GM19043 (cell line): ENCODE measurements at regions not wholly inside any gene's neighbourhood (a gene's known extent, or its start where the extent isn't known, plus 50 kb on each side); places are given as distances from the start of the nearest gene placed in this dataset.
"Not testable (repeated sequence)": the region's sequence is repeated elsewhere in the genome, so short reads cannot be mapped to it uniquely, and the experiment has no call there.

Source experiments
- ATAC-seq: cut with Tn5 transposase; IDR thresholded peaks from one replicate; pipeline ENCODE4 v1.9.1; 2021; ENCODE audit warnings: low read depth; ENCODE audit not compliant: unreplicated experiment

GRCh38 chr10:6707352-6707751 is 127.3 kb upstream of the PRKCQ start:
- no peak for ATAC-seq

GRCh38 chr10:6706725-6707124 is 126.6 kb upstream of the PRKCQ start:
- no peak for ATAC-seq

GRCh38 chr10:6704896-6705295 is 124.8 kb upstream of the PRKCQ start:
- ATAC-seq = no peak

GRCh38 chr10:6702833-6703232 is 122.8 kb upstream of the PRKCQ start:
- ATAC-seq = not testable (repeated sequence)

GRCh38 chr10:6702030-6702429 is 122.0 kb upstream of the PRKCQ start:
- no peak for ATAC-seq

- ATAC-seq = no peak
These were observed 121.2 kb upstream of the PRKCQ start for GRCh38 chr10:6701289-6701688.

GRCh38 chr10:6700066-6700465 is 120.0 kb upstream of the PRKCQ start:
- no peak for ATAC-seq

- no peak for ATAC-seq
These were observed 119.3 kb upstream of the PRKCQ start for GRCh38 chr10:6699336-6699735.

GRCh38 chr10:6695519-6695918 is 115.4 kb upstream of the PRKCQ start:
- ATAC-seq = no peak

GRCh38 chr10:6694447-6695140 is 114.5 kb upstream of the PRKCQ start:
- ATAC-seq = no peak

- ATAC-seq = no peak
These were observed 112.8 kb upstream of the PRKCQ start for GRCh38 chr10:6692856-6693255.

GRCh38 chr10:6692103-6692502 is 112.0 kb upstream of the PRKCQ start:
- no peak for ATAC-seq

- no peak for ATAC-seq
These were observed 109.0 kb upstream of the PRKCQ start for GRCh38 chr10:6689036-6689435.

- ATAC-seq = no peak
These were observed 100.7 kb upstream of the PRKCQ start for GRCh38 chr10:6680735-6681134.

GRCh38 chr10:6678956-6679355 is 98.9 kb upstream of the PRKCQ start:
- ATAC-seq = no peak

GRCh38 chr10:6678211-6678803 is 98.2 kb upstream of the PRKCQ start:
- ATAC-seq = no peak

- ATAC-seq = not testable (repeated sequence)
These were observed 97.1 kb upstream of the PRKCQ start for GRCh38 chr10:6677129-6677528.

GRCh38 chr10:6674291-6674690 is 94.2 kb upstream of the PRKCQ start:
- no peak for ATAC-seq

- no peak for ATAC-seq
These were observed 91.9 kb upstream of the PRKCQ start for GRCh38 chr10:6671976-6672375.

GRCh38 chr10:6669269-6669859 is 89.3 kb upstream of the PRKCQ start:
- ATAC-seq = no peak

- no peak for ATAC-seq
These were observed 87.7 kb upstream of the PRKCQ start for GRCh38 chr10:6667679-6668270.

GRCh38 chr10:6667150-6667549 is 87.1 kb upstream of the PRKCQ start:
- ATAC-seq = no peak
